ENCODE measurements at regions not wholly inside any gene's neighbourhood (a gene's known extent, or its start where the extent isn't known, plus 50 kb on each side); places are given as distances from the start of the nearest gene placed in this dataset.

DNA sequence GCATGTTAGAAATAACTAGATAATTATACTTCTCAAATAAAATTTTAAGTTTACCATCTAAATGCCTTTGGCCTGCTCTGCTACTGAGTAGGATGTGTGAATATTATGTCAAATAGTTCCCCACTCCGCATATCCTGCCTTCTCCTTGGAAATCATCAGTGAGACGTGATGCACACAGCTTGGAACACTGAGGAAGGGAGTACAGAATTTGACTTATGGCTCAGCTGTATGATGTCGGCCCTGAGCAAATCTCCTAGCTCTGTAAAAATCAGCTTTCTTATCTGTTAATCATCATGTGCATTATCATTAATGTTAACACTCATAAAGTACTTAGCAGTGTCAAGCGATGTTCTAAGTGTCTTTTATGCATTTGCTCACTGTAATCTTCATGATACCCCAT, 241.0 kb upstream of the ANKRD50 start:
- no peaks in the 10 kb centered on the region for H3K9me3 Mint-ChIP-seq (ENCODE audit: low read depth, unreplicated experiment)
- TF ChIP-seq, protein P1, sequence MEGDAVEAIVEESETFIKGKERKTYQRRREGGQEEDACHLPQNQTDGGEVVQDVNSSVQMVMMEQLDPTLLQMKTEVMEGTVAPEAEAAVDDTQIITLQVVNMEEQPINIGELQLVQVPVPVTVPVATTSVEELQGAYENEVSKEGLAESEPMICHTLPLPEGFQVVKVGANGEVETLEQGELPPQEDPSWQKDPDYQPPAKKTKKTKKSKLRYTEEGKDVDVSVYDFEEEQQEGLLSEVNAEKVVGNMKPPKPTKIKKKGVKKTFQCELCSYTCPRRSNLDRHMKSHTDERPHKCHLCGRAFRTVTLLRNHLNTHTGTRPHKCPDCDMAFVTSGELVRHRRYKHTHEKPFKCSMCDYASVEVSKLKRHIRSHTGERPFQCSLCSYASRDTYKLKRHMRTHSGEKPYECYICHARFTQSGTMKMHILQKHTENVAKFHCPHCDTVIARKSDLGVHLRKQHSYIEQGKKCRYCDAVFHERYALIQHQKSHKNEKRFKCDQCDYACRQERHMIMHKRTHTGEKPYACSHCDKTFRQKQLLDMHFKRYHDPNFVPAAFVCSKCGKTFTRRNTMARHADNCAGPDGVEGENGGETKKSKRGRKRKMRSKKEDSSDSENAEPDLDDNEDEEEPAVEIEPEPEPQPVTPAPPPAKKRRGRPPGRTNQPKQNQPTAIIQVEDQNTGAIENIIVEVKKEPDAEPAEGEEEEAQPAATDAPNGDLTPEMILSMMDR (IDR thresholded peaks at IDR 0.05; ENCODE audit: unreplicated experiment), result no peak
- DNase-seq, result no peak
- H3K27ac Mint-ChIP-seq (ENCODE audit: unreplicated experiment), result peak overlapping the region; percentile 20
- no peaks in the 10 kb centered on the region for H3K27me3 Mint-ChIP-seq (ENCODE audit: unreplicated experiment)
- H3K4me3 Mint-ChIP-seq (ENCODE audit: low read depth, unreplicated experiment), result no peak overlapping the region
- intact Hi-C loops (cut with micrococcal nuclease; ENCODE audit: unreplicated experiment), result no loop called here
- H3K36me3 Mint-ChIP-seq (ENCODE audit: insufficient read depth, unreplicated experiment), result no peaks in the 10 kb centered on the region
- CTCF ChIA-PET, result interaction anchor here (1.0 to 1.2 kb wide), 2 partner anchors 14 to 17 kb away, joined by 3 read pairs; no protein-coding TSS in a partner anchor
- BruUV-seq (replicated peaks), result no TSS peak
- peaks cover 31% of the 10 kb centered on the region for H3K4me1 Mint-ChIP-seq (ENCODE audit: low read depth, unreplicated experiment)

DNA sequence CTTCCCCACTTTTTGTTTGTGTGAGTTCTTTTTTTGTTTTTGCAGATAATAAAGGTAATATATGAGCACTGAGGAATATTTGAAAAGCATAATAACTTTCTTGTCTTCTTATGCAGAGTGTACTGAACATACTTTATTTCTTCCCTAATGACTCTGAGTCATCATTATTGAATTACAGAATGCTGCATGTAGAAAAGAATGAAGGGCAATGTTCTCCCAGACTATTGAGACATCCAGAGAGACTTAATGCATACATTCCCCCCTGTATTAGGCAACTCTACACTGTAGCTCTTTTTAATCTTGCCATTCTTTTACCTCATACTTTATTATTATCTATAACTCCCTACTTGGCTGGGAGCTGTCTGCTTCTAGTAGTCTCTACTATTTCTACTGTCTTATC, 240.5 kb upstream of the ANKRD50 start:
- no peak for DNase-seq
- TF ChIP-seq, protein P1 (IDR thresholded peaks at IDR 0.05; ENCODE audit: unreplicated experiment), result no peak
- no TSS peak for BruUV-seq (replicated peaks)
- Mint-ChIP-seq H3K9me3 (ENCODE audit: low read depth, unreplicated experiment) (no peaks in the 10 kb centered on the region), H3K36me3 (ENCODE audit: insufficient read depth, unreplicated experiment) (no peaks in the 10 kb centered on the region), H3K27me3 (ENCODE audit: unreplicated experiment) (no peaks in the 10 kb centered on the region), H3K27ac (ENCODE audit: unreplicated experiment) (peak overlapping the region; percentile 20), H3K4me3 (ENCODE audit: low read depth, unreplicated experiment) (no peak overlapping the region), H3K4me1 (ENCODE audit: low read depth, unreplicated experiment) (peaks cover 36% of the 10 kb centered on the region)
- CTCF ChIA-PET, result interaction anchor here (1.0 kb wide), 1 partner anchor 16 kb away, joined by 3 read pairs; no protein-coding TSS in a partner anchor
- intact Hi-C loops (cut with micrococcal nuclease; ENCODE audit: unreplicated experiment), result no loop called here

DNA sequence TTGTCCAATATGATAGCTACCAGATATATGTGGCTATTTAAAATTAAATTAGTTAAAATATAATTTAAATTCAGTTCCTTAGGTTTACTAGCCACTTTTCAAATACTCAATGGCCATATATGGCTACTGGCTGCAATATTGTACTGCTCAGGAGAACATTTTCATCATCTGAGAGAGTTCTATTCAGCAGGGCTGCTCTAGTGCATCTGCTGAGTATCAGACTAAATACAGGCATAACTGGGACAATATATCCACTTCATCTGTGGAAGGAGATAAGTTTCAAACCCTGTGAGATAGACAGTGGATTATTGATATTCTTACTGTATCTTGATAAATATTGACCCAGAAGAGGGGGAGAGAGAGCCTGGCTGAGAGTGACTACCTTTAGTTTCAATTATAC, 240.1 kb upstream of the ANKRD50 start:
- TF ChIP-seq, protein P1 (IDR thresholded peaks at IDR 0.05; ENCODE audit: unreplicated experiment), result no peak
- H3K27me3 Mint-ChIP-seq (ENCODE audit: unreplicated experiment), result no peaks in the 10 kb centered on the region
- peaks cover 40% of the 10 kb centered on the region for H3K4me1 Mint-ChIP-seq (ENCODE audit: low read depth, unreplicated experiment)

DNA sequence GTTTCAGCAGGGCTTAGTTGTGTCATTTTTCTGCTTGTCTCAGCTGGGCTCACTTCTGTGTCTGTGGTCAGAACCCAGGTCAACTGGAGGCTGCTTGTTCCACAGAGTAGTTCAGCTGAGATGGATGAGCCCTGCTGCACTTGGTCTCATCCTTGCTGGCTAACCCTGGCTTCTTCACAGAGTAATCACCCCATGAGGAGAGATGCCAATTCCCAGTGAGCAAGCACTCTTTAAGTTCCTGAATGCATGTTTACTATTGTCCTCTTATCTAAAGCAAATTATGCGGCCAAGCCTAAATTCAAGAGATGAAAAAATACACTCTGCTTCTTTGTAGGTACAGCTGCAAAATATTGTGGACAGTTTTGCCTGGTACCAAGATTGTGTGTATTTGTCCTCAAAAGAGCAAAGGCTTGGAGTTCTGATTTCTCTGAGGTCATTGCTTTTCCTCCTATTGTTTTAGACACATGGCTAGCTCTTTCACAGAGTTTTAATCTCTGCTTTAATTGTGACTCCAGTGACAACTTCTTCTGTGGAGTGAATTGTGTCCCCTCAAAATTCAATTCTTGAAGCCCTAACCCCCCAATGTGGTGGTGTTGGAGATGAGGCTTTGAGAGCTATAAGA, 236.6 kb upstream of the ANKRD50 start:
- intact Hi-C loops (cut with micrococcal nuclease; ENCODE audit: unreplicated experiment), result loop anchor here (5.0 to 10.0 kb wide), 4 partner anchors 237 to 514 kb away; partner anchors contain the start of gene ANKRD50
- TF ChIP-seq, protein P1 (IDR thresholded peaks at IDR 0.05; ENCODE audit: unreplicated experiment), result no peak
- DNase-seq, result no peak
- H3K4me3 Mint-ChIP-seq (ENCODE audit: low read depth, unreplicated experiment), result peak overlapping the region; percentile 55
- no TSS peak for BruUV-seq (replicated peaks)
- H3K27me3 Mint-ChIP-seq (ENCODE audit: unreplicated experiment), result no peaks in the 10 kb centered on the region
- H3K9me3 Mint-ChIP-seq (ENCODE audit: low read depth, unreplicated experiment), result no peaks in the 10 kb centered on the region
- no peaks in the 10 kb centered on the region for H3K36me3 Mint-ChIP-seq (ENCODE audit: insufficient read depth, unreplicated experiment)
- CTCF ChIA-PET, result no interaction called here
- H3K4me1 Mint-ChIP-seq (ENCODE audit: low read depth, unreplicated experiment), result peaks cover 52% of the 10 kb centered on the region
- H3K27ac Mint-ChIP-seq (ENCODE audit: unreplicated experiment), result peak overlapping the region; percentile 63

More for the DNA sequence above, 240.1 kb upstream of the ANKRD50 start:
- H3K9me3 Mint-ChIP-seq (ENCODE audit: low read depth, unreplicated experiment), result no peaks in the 10 kb centered on the region
- no peaks in the 10 kb centered on the region for H3K36me3 Mint-ChIP-seq (ENCODE audit: insufficient read depth, unreplicated experiment)
- H3K27ac Mint-ChIP-seq (ENCODE audit: unreplicated experiment), result peak overlapping the region; percentile 20
- CTCF ChIA-PET, result interaction anchor here (1.0 kb wide), 1 partner anchor 16 kb away, joined by 3 read pairs; no protein-coding TSS in a partner anchor
- H3K4me3 Mint-ChIP-seq (ENCODE audit: low read depth, unreplicated experiment), result no peak overlapping the region
- BruUV-seq (replicated peaks), result no TSS peak
- DNase-seq, result no peak
- intact Hi-C loops (cut with micrococcal nuclease; ENCODE audit: unreplicated experiment), result no loop called here

Measured in Calu3 (cell line).